ENCODE measurements at regions not wholly inside any gene's neighbourhood (a gene's known extent, or its start where the extent isn't known, plus 50 kb on each side); places are given as distances from the start of the nearest gene placed in this dataset.

DNA sequence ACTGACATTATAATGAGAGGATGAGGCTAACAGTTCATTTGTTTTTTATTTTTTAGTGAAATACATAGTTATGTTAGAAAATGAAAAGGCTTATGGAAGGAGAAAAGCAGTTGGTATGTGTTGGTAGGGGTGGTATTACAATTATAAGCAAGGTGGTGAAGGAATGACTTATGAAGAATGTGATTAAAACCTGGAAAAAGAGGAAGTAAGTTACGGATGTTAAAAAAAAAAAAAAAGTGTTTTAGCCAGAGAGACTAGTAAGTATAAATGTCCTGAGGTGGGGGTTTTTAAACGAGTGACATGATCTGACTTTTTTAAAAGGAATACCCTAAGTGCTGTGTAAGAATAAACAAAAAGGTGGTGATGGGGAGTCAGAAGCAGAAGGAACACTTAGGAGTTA is 206.8 kb downstream of the IL15 start:
- 72 to 75% methylated on average over 2 of the region's 2 CpGs for WGBS, 2 donors
- TF ChIP-seq POLR2A (IDR thresholded peaks at IDR 0.05): no peak
- TF ChIP-seq, protein P1, sequence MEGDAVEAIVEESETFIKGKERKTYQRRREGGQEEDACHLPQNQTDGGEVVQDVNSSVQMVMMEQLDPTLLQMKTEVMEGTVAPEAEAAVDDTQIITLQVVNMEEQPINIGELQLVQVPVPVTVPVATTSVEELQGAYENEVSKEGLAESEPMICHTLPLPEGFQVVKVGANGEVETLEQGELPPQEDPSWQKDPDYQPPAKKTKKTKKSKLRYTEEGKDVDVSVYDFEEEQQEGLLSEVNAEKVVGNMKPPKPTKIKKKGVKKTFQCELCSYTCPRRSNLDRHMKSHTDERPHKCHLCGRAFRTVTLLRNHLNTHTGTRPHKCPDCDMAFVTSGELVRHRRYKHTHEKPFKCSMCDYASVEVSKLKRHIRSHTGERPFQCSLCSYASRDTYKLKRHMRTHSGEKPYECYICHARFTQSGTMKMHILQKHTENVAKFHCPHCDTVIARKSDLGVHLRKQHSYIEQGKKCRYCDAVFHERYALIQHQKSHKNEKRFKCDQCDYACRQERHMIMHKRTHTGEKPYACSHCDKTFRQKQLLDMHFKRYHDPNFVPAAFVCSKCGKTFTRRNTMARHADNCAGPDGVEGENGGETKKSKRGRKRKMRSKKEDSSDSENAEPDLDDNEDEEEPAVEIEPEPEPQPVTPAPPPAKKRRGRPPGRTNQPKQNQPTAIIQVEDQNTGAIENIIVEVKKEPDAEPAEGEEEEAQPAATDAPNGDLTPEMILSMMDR (IDR thresholded peaks at IDR 0.05): no peak
- intact Hi-C loops (cut with DNase I; ENCODE audit: low total_unique reads): no loop called here
- H3K4me3 ChIP-seq (ENCODE audit: low read depth, poor library complexity, severe bottlenecking): no peak overlapping the region
- DNase-seq (ENCODE audit: low spot score in 2 of 2): no peak

DNA sequence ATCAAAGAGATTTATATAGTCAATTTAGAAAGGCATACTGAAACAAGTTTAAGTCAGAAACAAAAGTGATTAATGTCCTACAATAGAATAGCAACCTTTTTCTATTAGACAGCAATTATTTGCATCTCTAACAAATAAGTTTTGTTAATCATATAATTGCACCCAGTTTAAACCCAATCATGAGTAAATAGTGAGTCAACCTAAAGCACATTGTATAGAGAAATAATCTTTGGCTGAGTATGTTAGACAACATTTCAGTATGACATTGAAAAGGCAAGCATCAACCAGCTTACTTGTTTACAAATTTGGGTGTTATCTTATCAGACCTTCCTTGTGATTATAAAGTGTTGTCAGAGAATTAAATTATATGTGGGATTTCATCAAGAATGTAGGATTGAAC is 209.5 kb downstream of the IL15 start:
- intact Hi-C loops (cut with DNase I; ENCODE audit: low total_unique reads): no loop called here
- no peak overlapping the region for H3K4me3 ChIP-seq (ENCODE audit: low read depth, poor library complexity, severe bottlenecking)
- TF ChIP-seq, protein P1 (IDR thresholded peaks at IDR 0.05): no peak
- no peak for TF ChIP-seq POLR2A (IDR thresholded peaks at IDR 0.05)
- DNase-seq (ENCODE audit: low spot score in 2 of 2): no peak

DNA sequence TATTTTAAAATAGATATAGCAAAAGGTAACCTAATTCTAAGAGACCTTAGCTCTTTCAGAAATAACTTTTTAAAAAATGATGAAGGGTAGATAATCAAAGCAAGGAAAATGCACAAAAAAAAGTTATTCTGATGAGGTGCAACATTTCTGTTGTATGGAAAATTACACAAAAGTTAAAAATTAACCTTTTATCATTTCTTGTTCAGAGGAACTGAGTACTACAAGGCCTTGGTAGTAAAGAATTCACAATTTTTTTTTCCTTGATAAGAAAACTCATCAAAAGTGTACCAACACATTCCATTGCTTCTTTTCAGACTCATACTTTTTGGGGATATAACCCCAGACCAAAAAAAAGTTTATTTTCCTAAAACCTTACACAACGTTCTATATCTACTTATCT is 213.0 kb downstream of the IL15 start:
- no peak for DNase-seq (ENCODE audit: low spot score in 2 of 2)
- H3K4me3 ChIP-seq (ENCODE audit: low read depth, poor library complexity, severe bottlenecking): no peak overlapping the region
- TF ChIP-seq POLR2A (IDR thresholded peaks at IDR 0.05): no peak
- TF ChIP-seq, protein P1 (IDR thresholded peaks at IDR 0.05): no peak
- WGBS, 2 donors: 66 to 79% methylated on average over 1 of the region's 1 CpG
- intact Hi-C loops (cut with DNase I; ENCODE audit: low total_unique reads): no loop called here

DNA sequence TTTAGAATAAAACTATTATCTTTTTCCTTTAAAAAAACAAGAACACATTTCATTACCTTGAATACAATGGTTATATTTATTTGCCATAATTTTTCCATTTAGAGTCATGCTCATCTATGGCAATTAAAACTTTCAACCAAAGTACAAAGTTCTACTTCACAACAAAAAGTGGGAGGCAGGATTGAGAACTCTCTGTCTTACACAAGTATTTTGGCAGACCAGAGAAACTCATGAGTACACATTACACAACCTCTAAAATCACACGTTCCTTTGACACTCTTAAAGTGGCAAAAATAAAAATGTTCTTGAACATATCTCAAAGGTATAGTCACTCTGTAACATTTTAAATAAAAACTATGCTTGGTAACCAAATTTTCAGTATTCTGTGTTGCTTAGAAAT is 213.4 kb downstream of the IL15 start:
- WGBS, 2 donors: 25 to 34% methylated on average over 1 of the region's 1 CpG
- intact Hi-C loops (cut with DNase I; ENCODE audit: low total_unique reads): no loop called here
- no peak overlapping the region for H3K4me3 ChIP-seq (ENCODE audit: low read depth, poor library complexity, severe bottlenecking)
- TF ChIP-seq, protein P1 (IDR thresholded peaks at IDR 0.05): no peak
- TF ChIP-seq POLR2A (IDR thresholded peaks at IDR 0.05): no peak
- DNase-seq (ENCODE audit: low spot score in 2 of 2): no peak

DNA sequence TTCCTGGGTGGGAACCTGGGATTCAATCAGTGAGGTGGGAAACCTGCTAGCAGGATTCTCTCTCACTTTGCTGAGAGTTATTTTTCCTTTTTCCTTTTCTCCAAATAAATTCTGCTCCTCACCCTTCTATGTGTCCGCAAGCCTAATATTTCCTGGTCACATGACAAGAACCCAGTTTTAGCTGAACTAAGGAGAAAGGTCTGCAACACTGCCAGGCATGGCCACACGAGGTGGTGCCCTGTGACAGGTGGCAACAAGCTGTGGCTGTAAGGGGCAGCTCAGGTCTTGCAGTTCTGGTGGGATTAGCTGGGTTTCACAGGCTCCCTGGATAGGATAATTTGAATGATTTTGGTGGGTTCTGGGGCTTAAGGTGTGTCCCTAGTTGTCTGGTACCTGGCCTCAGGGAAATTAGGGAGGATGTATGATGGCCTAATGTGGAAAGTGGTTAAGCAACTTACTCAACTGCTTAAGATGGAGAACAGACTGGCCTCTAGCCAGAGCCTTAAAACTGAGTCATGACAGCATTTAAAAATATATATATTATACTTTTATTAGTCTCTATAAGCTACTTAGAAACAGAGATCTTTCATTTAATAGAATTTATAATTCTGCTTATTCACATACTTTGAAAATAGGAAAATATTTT is 215.0 kb downstream of the IL15 start:
- peak in 1 of 2 donors; percentile 36 for DNase-seq (ENCODE audit: low spot score in 2 of 2)
- no peak for TF ChIP-seq POLR2A (IDR thresholded peaks at IDR 0.05)
- TF ChIP-seq, protein P1 (IDR thresholded peaks at IDR 0.05): no peak
- no peak overlapping the region for H3K4me3 ChIP-seq (ENCODE audit: low read depth, poor library complexity, severe bottlenecking)
- 48 to 68% methylated on average over 2 of the region's 2 CpGs for WGBS, 2 donors
- intact Hi-C loops (cut with DNase I; ENCODE audit: low total_unique reads): no loop called here

Measured in lower leg skin (tissue), 4 donors.